Hepatocyte (in vitro differentiated cells): ENCODE measurements at regions not wholly inside any gene's neighbourhood (a gene's known extent, or its start where the extent isn't known, plus 50 kb on each side); places are given as distances from the start of the nearest gene placed in this dataset.

Experiments used
- EZH2 ChIP-seq: fragments of 200-600 bp; sonication (generic); IDR thresholded peaks from 2 replicates; pipeline ENCODE4 v1.6.1; 2016; ENCODE audit warnings: antibody characterized with exemption, mild to moderate bottlenecking, borderline replicate concordance
- EZH2phosphoT487 ChIP-seq: fragments of 200-600 bp; sonication (generic); IDR thresholded peaks from one replicate; pipeline ENCODE4 v1.6.1; 2018; ENCODE audit warnings: antibody characterized with exemption, mild to moderate bottlenecking, low read depth, moderate library complexity; ENCODE audit not compliant: unreplicated experiment, severe bottlenecking
- TF ChIP-seq, protein P1 (sequence below): fragments of 200-600 bp; sonication (generic); IDR thresholded peaks from 2 replicates; pipeline ENCODE4 v1.5.1; 2016; ENCODE audit warnings: antibody characterized with exemption, mild to moderate bottlenecking; ENCODE audit not compliant: poor library complexity

DNA sequence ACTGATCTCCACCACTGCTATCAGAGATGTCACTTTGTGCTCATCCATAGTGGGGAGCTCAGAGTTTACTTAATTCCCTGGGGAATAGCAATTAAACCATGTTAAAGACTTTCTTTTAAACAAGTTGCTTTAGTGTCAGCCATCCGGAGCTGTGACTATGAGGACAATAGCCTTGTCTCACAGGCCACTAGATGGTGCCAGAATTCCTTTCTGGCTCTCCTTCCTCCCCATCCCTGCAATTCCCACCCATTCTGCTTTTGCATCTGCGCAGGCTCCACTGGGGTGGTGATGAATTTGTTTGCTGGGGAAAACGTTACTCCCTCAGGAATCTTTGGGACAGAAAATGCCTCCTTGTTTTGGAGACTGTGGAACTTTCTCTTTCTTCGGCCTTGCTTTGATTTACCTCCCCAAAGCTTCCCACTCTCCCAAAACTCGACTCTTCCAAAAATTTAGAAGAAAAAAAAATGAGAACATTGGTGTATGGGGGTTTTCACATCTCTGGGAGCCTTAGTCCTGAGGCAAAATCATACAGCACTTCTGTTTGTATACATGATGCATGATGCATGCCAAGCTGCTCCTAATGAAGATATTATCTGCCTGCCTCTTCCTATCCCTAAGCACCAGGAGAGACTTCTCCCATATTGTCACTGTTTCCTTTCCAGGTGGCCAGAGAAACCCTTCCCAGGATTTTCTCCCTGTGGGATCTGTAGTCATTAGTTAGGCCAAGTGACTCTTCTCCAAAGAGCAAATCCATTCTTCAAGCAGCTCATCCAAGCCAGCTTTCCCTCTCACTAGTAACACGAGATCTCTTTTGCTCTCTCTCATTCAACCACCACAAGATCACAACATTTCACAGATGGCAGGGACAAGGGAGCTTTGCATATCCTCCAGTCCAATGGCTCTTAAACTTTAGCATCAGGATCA is 466.1 kb downstream of the TLR4 start:
- TF ChIP-seq, protein P1, sequence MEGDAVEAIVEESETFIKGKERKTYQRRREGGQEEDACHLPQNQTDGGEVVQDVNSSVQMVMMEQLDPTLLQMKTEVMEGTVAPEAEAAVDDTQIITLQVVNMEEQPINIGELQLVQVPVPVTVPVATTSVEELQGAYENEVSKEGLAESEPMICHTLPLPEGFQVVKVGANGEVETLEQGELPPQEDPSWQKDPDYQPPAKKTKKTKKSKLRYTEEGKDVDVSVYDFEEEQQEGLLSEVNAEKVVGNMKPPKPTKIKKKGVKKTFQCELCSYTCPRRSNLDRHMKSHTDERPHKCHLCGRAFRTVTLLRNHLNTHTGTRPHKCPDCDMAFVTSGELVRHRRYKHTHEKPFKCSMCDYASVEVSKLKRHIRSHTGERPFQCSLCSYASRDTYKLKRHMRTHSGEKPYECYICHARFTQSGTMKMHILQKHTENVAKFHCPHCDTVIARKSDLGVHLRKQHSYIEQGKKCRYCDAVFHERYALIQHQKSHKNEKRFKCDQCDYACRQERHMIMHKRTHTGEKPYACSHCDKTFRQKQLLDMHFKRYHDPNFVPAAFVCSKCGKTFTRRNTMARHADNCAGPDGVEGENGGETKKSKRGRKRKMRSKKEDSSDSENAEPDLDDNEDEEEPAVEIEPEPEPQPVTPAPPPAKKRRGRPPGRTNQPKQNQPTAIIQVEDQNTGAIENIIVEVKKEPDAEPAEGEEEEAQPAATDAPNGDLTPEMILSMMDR, result peak; percentile 77
- no peak for TF ChIP-seq EZH2
- no peak for TF ChIP-seq EZH2phosphoT487
